Fibroblast of lung (primary cell): ENCODE measurements at regions not wholly inside any gene's neighbourhood (a gene's known extent, or its start where the extent isn't known, plus 50 kb on each side); places are given as distances from the start of the nearest gene placed in this dataset.

ENCODE experiments used
- DNase-seq, 2 donors: peaks; one replicate each; pipeline versions ENCODE4 v3.0.0 to v3.0.0-alpha.2; 2010; ENCODE audit warnings: low read depth in 2 of 2
- H2AFZ ChIP-seq: 2 replicates; pipeline ENCODE4 v1.5.1; 2012; ENCODE audit warnings: low read length, control low read depth, inconsistent platforms
- H3K27ac ChIP-seq: 2 replicates; pipeline ENCODE4 v1.5.1; 2011; ENCODE audit warnings: low read length, control low read depth; ENCODE audit not compliant: insufficient read depth
- H3K27me3 ChIP-seq: 2 replicates; pipeline ENCODE4 v1.5.1; 2011; ENCODE audit warnings: mild to moderate bottlenecking, low read length; ENCODE audit not compliant: control insufficient read depth, insufficient read depth
- H3K36me3 ChIP-seq: 2 replicates; pipeline ENCODE4 v1.5.1; 2011; ENCODE audit warnings: low read length; ENCODE audit not compliant: control insufficient read depth, insufficient read depth
- H3K4me1 ChIP-seq: 2 replicates; pipeline ENCODE4 v1.5.1; 2011; ENCODE audit warnings: low read length; ENCODE audit not compliant: control insufficient read depth, insufficient read depth; ENCODE audit errors: extremely low read depth
- H3K4me2 ChIP-seq: 2 replicates; pipeline ENCODE4 v1.5.1; 2011; ENCODE audit warnings: low read length, control low read depth; ENCODE audit not compliant: insufficient read depth; ENCODE audit errors: extremely low read depth
- H3K4me3 ChIP-seq, 4 experiments: fragments of 200-600 bp in 1 of 4; sonication (generic) in 1 of 4; replicated peaks in 1 of 4; 2 replicates each; pipeline ENCODE4 v1.5.1; 2011 to 2016; ENCODE audit warnings: low read length in 4 of 4, low read depth in 3 of 4, mild to moderate bottlenecking in 3 of 4, control low read depth in 2 of 4, inconsistent platforms in 1 of 4, mixed read lengths in 1 of 4; ENCODE audit not compliant: insufficient read depth in 1 of 4; ENCODE audit errors: control extremely low read depth in 1 of 4
- H3K79me2 ChIP-seq: 2 replicates; pipeline ENCODE4 v1.5.1; 2012; ENCODE audit warnings: mild to moderate bottlenecking, low read length, inconsistent platforms; ENCODE audit not compliant: control insufficient read depth, insufficient read depth
- H3K9ac ChIP-seq: 2 replicates; pipeline ENCODE4 v1.5.1; 2011; ENCODE audit warnings: mild to moderate bottlenecking, low read length, control low read depth; ENCODE audit not compliant: insufficient read depth
- H3K9me3 ChIP-seq: 2 replicates; pipeline ENCODE4 v1.5.1; 2012; ENCODE audit warnings: low read depth, low read length; ENCODE audit not compliant: control insufficient read depth, insufficient read depth
- H4K20me1 ChIP-seq: 2 replicates; pipeline ENCODE4 v1.5.1; 2011; ENCODE audit warnings: low read length; ENCODE audit not compliant: control insufficient read depth, insufficient read depth; ENCODE audit errors: extremely low read depth
- CTCF ChIP-seq, 2 donors: IDR thresholded peaks in 1 of 2; conservative IDR thresholded peaks in 1 of 2; 1 replicate in 1 of 2; 2 replicates in 1 of 2; pipeline ENCODE4 v1.5.1; 2011 to 2012; ENCODE audit warnings: low read length in 2 of 2, control low read depth in 1 of 2, inconsistent platforms in 1 of 2, low read depth in 1 of 2, mild to moderate bottlenecking in 1 of 2
- EZH2 ChIP-seq: IDR thresholded peaks from 2 replicates; pipeline ENCODE4 v1.5.1; 2012; ENCODE audit warnings: low read length, control low read depth, mild to moderate bottlenecking; ENCODE audit errors: missing control alignments

DNA sequence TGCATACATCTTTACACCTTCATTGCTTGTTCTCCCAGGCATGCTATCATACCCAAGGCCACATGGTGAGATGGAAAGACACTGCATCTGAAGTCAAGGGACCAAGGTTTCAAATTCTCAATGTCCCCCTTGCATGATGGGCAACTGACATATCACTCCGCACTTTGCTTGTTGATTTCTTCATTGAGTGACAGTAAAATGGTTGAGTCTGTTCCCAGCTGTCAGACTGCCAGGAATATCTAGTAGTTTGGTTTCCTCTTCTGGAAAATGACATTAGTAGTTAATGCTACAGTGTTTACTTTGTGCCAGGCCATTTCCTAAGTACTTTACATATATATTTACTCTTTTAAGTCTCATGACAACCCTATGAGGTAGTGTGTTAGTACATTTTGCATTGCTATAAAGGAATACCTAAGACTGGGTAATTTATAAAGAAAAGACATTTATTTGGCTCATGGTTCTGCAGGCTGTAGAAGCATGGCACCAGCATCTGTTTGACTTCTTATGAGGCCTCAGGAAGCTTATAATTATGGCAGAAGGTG, 114.4 kb downstream of the PCSK1 start:
- Histone ChIP-seq H3K27me3 (no peaks in the 10 kb centered on the region), H2AFZ (no peak overlapping the region), H3K4me3 (no peak overlapping the region), H4K20me1 (no peaks in the 10 kb centered on the region), H3K79me2 (no peaks in the 10 kb centered on the region), H3K9ac (no peak overlapping the region), H3K27ac (no peak overlapping the region), H3K4me2 (no peak overlapping the region), H3K9me3 (no peaks in the 10 kb centered on the region), H3K4me1 (peaks cover 3% of the 10 kb centered on the region), H3K36me3 (no peaks in the 10 kb centered on the region)
- TF ChIP-seq CTCF (conservative IDR thresholded peaks at IDR 0.05 in 1 of 2, IDR thresholded peaks at IDR 0.05 in 1 of 2; ENCODE audit: low read depth in 1 of 2, low read length in 2 of 2): no peak
- TF ChIP-seq EZH2: no peak
- DNase-seq: no peak

- no peak overlapping the region for H3K4me2 ChIP-seq
- H4K20me1 ChIP-seq: no peaks in the 10 kb centered on the region
- no peak overlapping the region for H3K9ac ChIP-seq
- TF ChIP-seq EZH2: no peak
- no peak for TF ChIP-seq CTCF (conservative IDR thresholded peaks at IDR 0.05 in 1 of 2, IDR thresholded peaks at IDR 0.05 in 1 of 2; ENCODE audit: low read depth in 1 of 2, low read length in 2 of 2)
- H3K9me3 ChIP-seq: no peaks in the 10 kb centered on the region
- H2AFZ ChIP-seq: no peak overlapping the region
- H3K27ac ChIP-seq: no peak overlapping the region
- H3K27me3 ChIP-seq: no peaks in the 10 kb centered on the region
- no peaks in the 10 kb centered on the region for H3K36me3 ChIP-seq
- H3K4me3 ChIP-seq: no peak overlapping the region
- no peaks in the 10 kb centered on the region for H3K79me2 ChIP-seq
- peak in 1 of 2 donors; percentile 46 for DNase-seq
- peaks cover 3% of the 10 kb centered on the region for H3K4me1 ChIP-seq
Measured at GRCh38 chr5:96317945-96318344, 115.1 kb downstream of the PCSK1 start.

- no peak overlapping the region for H3K4me2 ChIP-seq
- DNase-seq: no peak
- peaks cover under 1% of the 10 kb centered on the region for H3K4me1 ChIP-seq
- H3K79me2 ChIP-seq: no peaks in the 10 kb centered on the region
- no peak for TF ChIP-seq CTCF (conservative IDR thresholded peaks at IDR 0.05 in 1 of 2, IDR thresholded peaks at IDR 0.05 in 1 of 2; ENCODE audit: low read depth in 1 of 2, low read length in 2 of 2)
- TF ChIP-seq EZH2: no peak
- H3K4me3 ChIP-seq: no peak overlapping the region
- H2AFZ ChIP-seq: no peak overlapping the region
- no peaks in the 10 kb centered on the region for H3K9me3 ChIP-seq
- H3K9ac ChIP-seq: no peak overlapping the region
- no peaks in the 10 kb centered on the region for H4K20me1 ChIP-seq
- H3K36me3 ChIP-seq: no peaks in the 10 kb centered on the region
- no peaks in the 10 kb centered on the region for H3K27me3 ChIP-seq
- H3K27ac ChIP-seq: no peak overlapping the region
Measured at GRCh38 chr5:96316487-96316886, 116.6 kb downstream of the PCSK1 start.
